Esophagus squamous epithelium (tissue), 4 donors: ENCODE measurements at regions not wholly inside any gene's neighbourhood (a gene's known extent, or its start where the extent isn't known, plus 50 kb on each side); places are given as distances from the start of the nearest gene placed in this dataset.

Experiments used
- POLR2A ChIP-seq, 4 donors: fragments of 450-650 bp; IDR thresholded peaks; one replicate each; pipeline ENCODE4 v1.6.1; 2017; ENCODE audit warnings: antibody characterized with exemption in 4 of 4, mild to moderate bottlenecking in 4 of 4, moderate library complexity in 3 of 4
- TF ChIP-seq, protein P1 (sequence below), 6 experiments: fragments of 450-650 bp in 4 of 6; fragments of 200-600 bp in 2 of 6; sonication (generic) in 2 of 6; IDR thresholded peaks; one replicate each; pipeline ENCODE4 v1.5.1; 2016 to 2019; ENCODE audit warnings: antibody characterized with exemption in 6 of 6, mild to moderate bottlenecking in 4 of 6, moderate library complexity in 4 of 6

DNA sequence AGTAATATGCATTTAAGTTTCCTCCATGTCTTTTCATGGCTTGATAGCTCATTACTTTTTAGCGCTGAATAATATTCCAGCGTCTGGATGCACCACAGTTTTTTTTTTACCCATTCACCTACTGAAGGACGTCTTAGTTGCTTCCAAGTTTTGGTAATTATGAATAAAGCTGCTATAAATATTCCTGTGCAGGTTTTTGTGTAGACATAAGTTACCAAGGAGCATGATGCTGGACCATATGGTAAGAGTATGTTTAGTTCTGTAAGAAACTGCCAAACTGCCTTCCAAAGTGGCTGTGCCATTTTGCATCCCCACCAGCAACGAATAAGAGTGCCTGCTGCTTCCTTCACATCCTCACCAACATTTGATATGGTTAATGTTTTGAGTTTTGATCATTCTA is 195.6 kb downstream of the PIK3R1 start:
- TF ChIP-seq, protein P1, sequence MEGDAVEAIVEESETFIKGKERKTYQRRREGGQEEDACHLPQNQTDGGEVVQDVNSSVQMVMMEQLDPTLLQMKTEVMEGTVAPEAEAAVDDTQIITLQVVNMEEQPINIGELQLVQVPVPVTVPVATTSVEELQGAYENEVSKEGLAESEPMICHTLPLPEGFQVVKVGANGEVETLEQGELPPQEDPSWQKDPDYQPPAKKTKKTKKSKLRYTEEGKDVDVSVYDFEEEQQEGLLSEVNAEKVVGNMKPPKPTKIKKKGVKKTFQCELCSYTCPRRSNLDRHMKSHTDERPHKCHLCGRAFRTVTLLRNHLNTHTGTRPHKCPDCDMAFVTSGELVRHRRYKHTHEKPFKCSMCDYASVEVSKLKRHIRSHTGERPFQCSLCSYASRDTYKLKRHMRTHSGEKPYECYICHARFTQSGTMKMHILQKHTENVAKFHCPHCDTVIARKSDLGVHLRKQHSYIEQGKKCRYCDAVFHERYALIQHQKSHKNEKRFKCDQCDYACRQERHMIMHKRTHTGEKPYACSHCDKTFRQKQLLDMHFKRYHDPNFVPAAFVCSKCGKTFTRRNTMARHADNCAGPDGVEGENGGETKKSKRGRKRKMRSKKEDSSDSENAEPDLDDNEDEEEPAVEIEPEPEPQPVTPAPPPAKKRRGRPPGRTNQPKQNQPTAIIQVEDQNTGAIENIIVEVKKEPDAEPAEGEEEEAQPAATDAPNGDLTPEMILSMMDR (IDR thresholded peaks at IDR 0.05) = no peak
- TF ChIP-seq POLR2A (IDR thresholded peaks at IDR 0.05) = no peak
